Brain microvascular endothelial cell (primary cell): ENCODE measurements at regions not wholly inside any gene's neighbourhood (a gene's known extent, or its start where the extent isn't known, plus 50 kb on each side); places are given as distances from the start of the nearest gene placed in this dataset.

Source experiments
- DNase-seq: peaks from one replicate; pipeline ENCODE4 v3.0.0-alpha.2; 2020
- H3K27ac ChIP-seq: fragments of 250-450 bp; sonication (Bioruptor Pico); 2 replicates; pipeline ENCODE4 v1.5.1; 2020; ENCODE audit warnings: mild to moderate bottlenecking, moderate library complexity
- H3K27me3 ChIP-seq: fragments of 250-450 bp; sonication (Bioruptor Pico); replicated peaks from 2 replicates; pipeline ENCODE4 v1.5.1; 2020; ENCODE audit warnings: mild to moderate bottlenecking
- H3K36me3 ChIP-seq: fragments of 250-450 bp; sonication (Bioruptor Pico); replicated peaks from 2 replicates; pipeline ENCODE4 v1.5.1; 2020; ENCODE audit warnings: mild to moderate bottlenecking
- H3K4me3 ChIP-seq: 2 replicates; pipeline ENCODE4 v1.5.1; 2011; ENCODE audit warnings: low read depth, mild to moderate bottlenecking, control low read depth, low read length, moderate library complexity
- CTCF ChIP-seq: IDR thresholded peaks from 2 replicates; pipeline ENCODE4 v1.5.1; 2011; ENCODE audit warnings: low read depth, mild to moderate bottlenecking, moderate library complexity, low read length, control low read depth, inconsistent platforms; ENCODE audit errors: missing control alignments
- in situ Hi-C: cut with HindIII; loops from 2 replicates; pipeline ENCODE4 v1.10.0; 2017; ENCODE audit warnings: low sequenced_read_pairs, low pct_ligation_motif_present

DNA sequence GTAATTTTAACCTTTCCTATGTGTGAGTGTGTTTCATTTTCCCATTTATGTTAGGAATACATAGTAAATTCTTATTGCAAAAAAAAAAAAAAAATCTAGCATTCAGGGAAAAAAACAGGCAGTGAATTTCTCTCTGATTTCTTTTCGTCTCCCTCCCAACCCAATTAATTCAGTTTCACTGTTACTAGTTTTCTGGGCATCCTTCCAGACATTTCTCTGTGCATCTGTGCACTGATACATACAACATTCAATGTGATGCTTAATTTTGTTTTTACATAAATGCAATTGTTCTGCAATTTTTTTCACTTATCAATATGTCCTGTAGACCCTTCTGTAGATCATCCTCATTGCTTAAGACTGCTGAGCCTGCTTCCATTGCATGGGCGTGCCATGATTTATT, 694.3 kb upstream of the TBX3 start:
- no peak overlapping the region for H3K4me3 ChIP-seq
- in situ Hi-C loops, result no loop called here

GRCh38 chr12:115377779-115378178, 693.8 kb upstream of the TBX3 start:
- TF ChIP-seq CTCF, result no peak
- no peak for DNase-seq
- Histone ChIP-seq H3K27ac (no peak overlapping the region), H3K4me3 (no peak overlapping the region), H3K36me3 (no peaks in the 10 kb centered on the region), H3K27me3 (no peaks in the 10 kb centered on the region)
- in situ Hi-C loops, result no loop called here

More for the DNA sequence above, 694.3 kb upstream of the TBX3 start:
- H3K36me3 ChIP-seq, result no peaks in the 10 kb centered on the region
- H3K27me3 ChIP-seq, result no peaks in the 10 kb centered on the region
- DNase-seq, result no peak
- no peak overlapping the region for H3K27ac ChIP-seq
- TF ChIP-seq CTCF, result no peak

DNA sequence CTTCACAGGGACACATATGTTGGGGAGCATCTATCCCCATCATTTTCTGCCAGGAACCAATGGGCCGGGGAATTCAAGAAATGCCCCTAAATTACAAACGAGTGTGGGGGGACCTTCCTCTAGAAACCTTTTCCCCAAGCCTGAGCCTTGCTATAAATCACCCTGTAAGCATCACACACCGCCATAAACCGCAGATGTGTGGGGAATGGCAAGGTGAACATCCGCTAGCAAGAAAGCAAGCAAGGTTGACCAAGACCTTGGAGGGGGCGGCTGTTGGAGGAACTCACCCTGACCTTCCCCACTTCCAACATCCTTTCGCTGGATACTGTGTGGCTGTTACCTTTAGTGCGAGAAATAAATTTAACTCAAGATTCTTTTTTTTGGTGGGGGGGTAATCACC, 693.3 kb upstream of the TBX3 start:
- no peak overlapping the region for H3K27ac ChIP-seq
- H3K36me3 ChIP-seq, result no peaks in the 10 kb centered on the region
- in situ Hi-C loops, result no loop called here
- H3K4me3 ChIP-seq, result no peak overlapping the region
- no peaks in the 10 kb centered on the region for H3K27me3 ChIP-seq
- no peak for DNase-seq
- no peak for TF ChIP-seq CTCF

GRCh38 chr12:115375186-115375991, 691.4 kb upstream of the TBX3 start:
- Histone ChIP-seq H3K27ac (peak overlapping the region; percentile 20), H3K4me3 (no peak overlapping the region), H3K36me3 (no peaks in the 10 kb centered on the region), H3K27me3 (no peaks in the 10 kb centered on the region)
- in situ Hi-C loops, result no loop called here
- TF ChIP-seq CTCF, result no peak
- peak; percentile 70 for DNase-seq

- Histone ChIP-seq H3K27ac (peak overlapping the region; percentile 20), H3K27me3 (no peaks in the 10 kb centered on the region), H3K36me3 (no peaks in the 10 kb centered on the region), H3K4me3 (no peak overlapping the region)
- DNase-seq, result no peak
- in situ Hi-C loops, result no loop called here
- TF ChIP-seq CTCF, result no peak
Measured at GRCh38 chr12:115374480-115375185, 690.7 kb upstream of the TBX3 start.
